Astrocyte (in vitro differentiated cells and primary cell): ENCODE measurements at regions not wholly inside any gene's neighbourhood (a gene's known extent, or its start where the extent isn't known, plus 50 kb on each side); places are given as distances from the start of the nearest gene placed in this dataset.

Experiments used
- EZH2 ChIP-seq: IDR thresholded peaks from 2 replicates; pipeline ENCODE4 v1.6.1; 2012; ENCODE audit warnings: mild to moderate bottlenecking, low read length, inconsistent platforms; ENCODE audit not compliant: insufficient read depth
- TF ChIP-seq, protein P1 (sequence below): IDR thresholded peaks from 2 replicates; pipeline ENCODE4 v1.5.1; 2011; ENCODE audit warnings: low read depth, mild to moderate bottlenecking, inconsistent platforms, low read length, moderate library complexity; ENCODE audit not compliant: insufficient read depth

GRCh38 chr22:34971456-34971855, 94.5 kb upstream of the ISX start:
- TF ChIP-seq, protein P1, sequence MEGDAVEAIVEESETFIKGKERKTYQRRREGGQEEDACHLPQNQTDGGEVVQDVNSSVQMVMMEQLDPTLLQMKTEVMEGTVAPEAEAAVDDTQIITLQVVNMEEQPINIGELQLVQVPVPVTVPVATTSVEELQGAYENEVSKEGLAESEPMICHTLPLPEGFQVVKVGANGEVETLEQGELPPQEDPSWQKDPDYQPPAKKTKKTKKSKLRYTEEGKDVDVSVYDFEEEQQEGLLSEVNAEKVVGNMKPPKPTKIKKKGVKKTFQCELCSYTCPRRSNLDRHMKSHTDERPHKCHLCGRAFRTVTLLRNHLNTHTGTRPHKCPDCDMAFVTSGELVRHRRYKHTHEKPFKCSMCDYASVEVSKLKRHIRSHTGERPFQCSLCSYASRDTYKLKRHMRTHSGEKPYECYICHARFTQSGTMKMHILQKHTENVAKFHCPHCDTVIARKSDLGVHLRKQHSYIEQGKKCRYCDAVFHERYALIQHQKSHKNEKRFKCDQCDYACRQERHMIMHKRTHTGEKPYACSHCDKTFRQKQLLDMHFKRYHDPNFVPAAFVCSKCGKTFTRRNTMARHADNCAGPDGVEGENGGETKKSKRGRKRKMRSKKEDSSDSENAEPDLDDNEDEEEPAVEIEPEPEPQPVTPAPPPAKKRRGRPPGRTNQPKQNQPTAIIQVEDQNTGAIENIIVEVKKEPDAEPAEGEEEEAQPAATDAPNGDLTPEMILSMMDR, result no peak
- TF ChIP-seq EZH2, result no peak
